HL-60 (cell line): ENCODE measurements at regions not wholly inside any gene's neighbourhood (a gene's known extent, or its start where the extent isn't known, plus 50 kb on each side); places are given as distances from the start of the nearest gene placed in this dataset.

Source experiments
- DNase-seq, 2 experiments: peaks; one replicate each; pipeline ENCODE4 v3.0.0-alpha.2; 2010 to 2020; ENCODE audit warnings: low read depth in 1 of 2, low spot score in 1 of 2
- H3K27ac ChIP-seq: fragments of 250-450 bp; sonication (Bioruptor Pico); replicated peaks from 2 replicates; pipeline ENCODE4 v1.5.1; 2020; ENCODE audit warnings: mild to moderate bottlenecking, moderate library complexity
- H3K27me3 ChIP-seq: fragments of 250-450 bp; sonication (Bioruptor Pico); 2 replicates; pipeline ENCODE4 v1.5.1; 2021; ENCODE audit warnings: mild to moderate bottlenecking, moderate library complexity; ENCODE audit not compliant: insufficient read depth, poor library complexity, severe bottlenecking
- H3K4me3 ChIP-seq: replicated peaks from 2 replicates; pipeline ENCODE4 v1.5.1; 2011; ENCODE audit warnings: mild to moderate bottlenecking, control low read depth, low read length; ENCODE audit not compliant: insufficient read depth
- GABPA ChIP-seq: IDR thresholded peaks from 2 replicates; pipeline ENCODE4 v1.6.1; 2012; ENCODE audit warnings: low read depth
- POLR2AphosphoS5 ChIP-seq: IDR thresholded peaks from 2 replicates; pipeline ENCODE4 v1.6.1; 2012; ENCODE audit warnings: low read depth
- SPI1 ChIP-seq: IDR thresholded peaks from 2 replicates; pipeline ENCODE4 v1.6.1; 2012; ENCODE audit warnings: low read depth, mild to moderate bottlenecking, borderline replicate concordance
- TF ChIP-seq, protein P1 (sequence below): IDR thresholded peaks from 2 replicates; pipeline ENCODE4 v1.6.1; 2012; ENCODE audit warnings: low read depth; ENCODE audit not compliant: insufficient replicate concordance
- TF ChIP-seq, protein P2 (sequence below): IDR thresholded peaks from one replicate; pipeline ENCODE4 v1.5.1; 2011; ENCODE audit warnings: low read length, control low read depth, inconsistent platforms; ENCODE audit not compliant: insufficient read depth

DNA sequence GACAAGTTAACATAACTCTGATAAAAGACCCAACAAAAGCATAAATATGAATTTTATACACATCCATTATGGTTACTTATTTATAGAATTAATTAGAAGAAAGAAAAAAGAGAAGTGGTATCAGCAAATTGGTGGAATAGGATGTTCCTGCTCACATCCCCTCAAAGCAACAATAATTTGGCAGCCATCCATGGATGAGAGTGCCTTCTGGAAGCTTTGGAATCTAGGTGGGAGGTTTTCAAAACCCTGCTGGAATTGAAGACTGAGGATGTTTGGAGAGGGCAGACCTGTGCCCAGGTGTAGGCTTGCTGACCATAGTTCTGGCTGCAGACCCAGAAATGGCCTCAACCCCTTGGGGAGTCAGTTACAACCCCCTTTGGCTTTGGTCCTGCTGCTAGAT is 91.2 kb downstream of the EDEM1 start:
- no peak for TF ChIP-seq GABPA
- TF ChIP-seq, protein P1, sequence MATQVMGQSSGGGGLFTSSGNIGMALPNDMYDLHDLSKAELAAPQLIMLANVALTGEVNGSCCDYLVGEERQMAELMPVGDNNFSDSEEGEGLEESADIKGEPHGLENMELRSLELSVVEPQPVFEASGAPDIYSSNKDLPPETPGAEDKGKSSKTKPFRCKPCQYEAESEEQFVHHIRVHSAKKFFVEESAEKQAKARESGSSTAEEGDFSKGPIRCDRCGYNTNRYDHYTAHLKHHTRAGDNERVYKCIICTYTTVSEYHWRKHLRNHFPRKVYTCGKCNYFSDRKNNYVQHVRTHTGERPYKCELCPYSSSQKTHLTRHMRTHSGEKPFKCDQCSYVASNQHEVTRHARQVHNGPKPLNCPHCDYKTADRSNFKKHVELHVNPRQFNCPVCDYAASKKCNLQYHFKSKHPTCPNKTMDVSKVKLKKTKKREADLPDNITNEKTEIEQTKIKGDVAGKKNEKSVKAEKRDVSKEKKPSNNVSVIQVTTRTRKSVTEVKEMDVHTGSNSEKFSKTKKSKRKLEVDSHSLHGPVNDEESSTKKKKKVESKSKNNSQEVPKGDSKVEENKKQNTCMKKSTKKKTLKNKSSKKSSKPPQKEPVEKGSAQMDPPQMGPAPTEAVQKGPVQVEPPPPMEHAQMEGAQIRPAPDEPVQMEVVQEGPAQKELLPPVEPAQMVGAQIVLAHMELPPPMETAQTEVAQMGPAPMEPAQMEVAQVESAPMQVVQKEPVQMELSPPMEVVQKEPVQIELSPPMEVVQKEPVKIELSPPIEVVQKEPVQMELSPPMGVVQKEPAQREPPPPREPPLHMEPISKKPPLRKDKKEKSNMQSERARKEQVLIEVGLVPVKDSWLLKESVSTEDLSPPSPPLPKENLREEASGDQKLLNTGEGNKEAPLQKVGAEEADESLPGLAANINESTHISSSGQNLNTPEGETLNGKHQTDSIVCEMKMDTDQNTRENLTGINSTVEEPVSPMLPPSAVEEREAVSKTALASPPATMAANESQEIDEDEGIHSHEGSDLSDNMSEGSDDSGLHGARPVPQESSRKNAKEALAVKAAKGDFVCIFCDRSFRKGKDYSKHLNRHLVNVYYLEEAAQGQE = no peak
- no peak for TF ChIP-seq SPI1
- TF ChIP-seq, protein P2, sequence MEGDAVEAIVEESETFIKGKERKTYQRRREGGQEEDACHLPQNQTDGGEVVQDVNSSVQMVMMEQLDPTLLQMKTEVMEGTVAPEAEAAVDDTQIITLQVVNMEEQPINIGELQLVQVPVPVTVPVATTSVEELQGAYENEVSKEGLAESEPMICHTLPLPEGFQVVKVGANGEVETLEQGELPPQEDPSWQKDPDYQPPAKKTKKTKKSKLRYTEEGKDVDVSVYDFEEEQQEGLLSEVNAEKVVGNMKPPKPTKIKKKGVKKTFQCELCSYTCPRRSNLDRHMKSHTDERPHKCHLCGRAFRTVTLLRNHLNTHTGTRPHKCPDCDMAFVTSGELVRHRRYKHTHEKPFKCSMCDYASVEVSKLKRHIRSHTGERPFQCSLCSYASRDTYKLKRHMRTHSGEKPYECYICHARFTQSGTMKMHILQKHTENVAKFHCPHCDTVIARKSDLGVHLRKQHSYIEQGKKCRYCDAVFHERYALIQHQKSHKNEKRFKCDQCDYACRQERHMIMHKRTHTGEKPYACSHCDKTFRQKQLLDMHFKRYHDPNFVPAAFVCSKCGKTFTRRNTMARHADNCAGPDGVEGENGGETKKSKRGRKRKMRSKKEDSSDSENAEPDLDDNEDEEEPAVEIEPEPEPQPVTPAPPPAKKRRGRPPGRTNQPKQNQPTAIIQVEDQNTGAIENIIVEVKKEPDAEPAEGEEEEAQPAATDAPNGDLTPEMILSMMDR = no peak
- TF ChIP-seq POLR2AphosphoS5 = no peak
- Histone ChIP-seq H3K4me3 (no peak overlapping the region), H3K27ac (no peak overlapping the region), H3K27me3 (no peaks in the 10 kb centered on the region)
- DNase-seq = no peak

DNA sequence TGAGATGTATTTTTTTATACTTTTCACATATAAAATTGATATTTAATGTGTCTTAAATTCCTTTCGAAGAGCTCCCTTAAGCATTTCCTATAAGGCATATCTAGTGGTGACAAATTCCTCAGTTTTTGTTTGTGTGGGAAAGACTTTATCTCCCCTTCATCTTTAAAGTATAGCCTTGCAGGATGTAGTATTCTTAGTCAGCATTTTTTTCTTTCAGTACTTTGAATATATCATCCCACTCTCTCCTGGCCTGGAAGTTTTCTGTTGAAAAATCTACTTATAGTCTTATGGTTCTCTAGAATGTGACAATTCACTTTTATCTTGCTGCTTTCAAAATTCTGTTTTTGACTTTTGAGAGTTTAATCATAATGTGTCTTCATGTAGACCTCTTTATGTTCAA is 95.2 kb downstream of the EDEM1 start:
- no peak overlapping the region for H3K27ac ChIP-seq
- DNase-seq = no peak
- no peak overlapping the region for H3K4me3 ChIP-seq
- H3K27me3 ChIP-seq = no peaks in the 10 kb centered on the region
- TF ChIP-seq SPI1 (no peak), GABPA (no peak), POLR2AphosphoS5 (no peak)
- TF ChIP-seq, protein P2 = no peak
- TF ChIP-seq, protein P1 = no peak

DNA sequence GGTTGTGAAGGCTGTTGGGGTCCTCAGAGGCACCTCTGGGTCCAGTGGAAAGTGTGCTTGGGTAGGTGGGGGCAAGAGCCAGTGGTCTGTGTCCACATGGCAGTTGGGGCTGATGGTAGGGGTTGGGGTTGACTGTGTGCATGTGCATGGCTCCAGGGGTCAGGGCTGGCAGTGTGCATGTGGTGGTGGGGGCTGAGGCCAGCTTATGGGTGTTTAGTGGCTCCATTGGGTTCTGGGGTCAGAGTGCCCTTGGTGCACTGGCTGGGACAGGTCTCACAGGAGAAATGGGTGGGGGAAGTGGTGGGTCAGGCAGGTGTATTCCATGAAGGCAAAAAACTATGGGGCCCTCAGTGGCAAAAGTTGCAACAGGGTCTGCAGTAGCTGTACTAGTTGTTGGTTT is 97.9 kb downstream of the EDEM1 start:
- TF ChIP-seq, protein P2 = no peak
- TF ChIP-seq GABPA (no peak), POLR2AphosphoS5 (no peak), SPI1 (no peak)
- TF ChIP-seq, protein P1 = no peak

More for the DNA sequence above, 97.9 kb downstream of the EDEM1 start:
- Histone ChIP-seq H3K27ac (no peak overlapping the region), H3K27me3 (no peaks in the 10 kb centered on the region), H3K4me3 (no peak overlapping the region)
- no peak for DNase-seq
